GM19239 (cell line): ENCODE measurements at regions not wholly inside any gene's neighbourhood (a gene's known extent, or its start where the extent isn't known, plus 50 kb on each side); places are given as distances from the start of the nearest gene placed in this dataset.

Source experiments
- DNase-seq: peaks from one replicate; pipeline ENCODE4 v3.0.0; 2011; ENCODE audit warnings: low spot score; ENCODE audit not compliant: insufficient read length
- FAIRE-seq: peaks from 2 replicates; lab custom pipeline; 2011; peaks lifted over from hg19 to GRCh38; lab: Jason Lieb, UNC

- DNase-seq (no peak), FAIRE-seq (no peak)
Observed at GRCh38 chr4:169818063-169818679, 60.4 kb upstream of the HPF1 start.

GRCh38 chr4:169815606-169816005, 57.9 kb upstream of the HPF1 start:
- no peak for FAIRE-seq

GRCh38 chr4:169811476-169811875, 53.7 kb upstream of the HPF1 start:
- FAIRE-seq, result no peak

More at GRCh38 chr4:169815606-169816005, 57.9 kb upstream of the HPF1 start:
- DNase-seq, result no peak

GRCh38 chr4:169810325-169811323, 52.9 kb upstream of the HPF1 start:
- peak; percentile 26 for DNase-seq
- peak; percentile 82 for FAIRE-seq

More at GRCh38 chr4:169811476-169811875, 53.7 kb upstream of the HPF1 start:
- DNase-seq, result no peak

GRCh38 chr4:169807934-169808509, 50.3 kb upstream of the HPF1 start:
- DNase-seq, result no peak
- no peak for FAIRE-seq
